ENCODE measurements at regions not wholly inside any gene's neighbourhood (a gene's known extent, or its start where the extent isn't known, plus 50 kb on each side); places are given as distances from the start of the nearest gene placed in this dataset.

DNA sequence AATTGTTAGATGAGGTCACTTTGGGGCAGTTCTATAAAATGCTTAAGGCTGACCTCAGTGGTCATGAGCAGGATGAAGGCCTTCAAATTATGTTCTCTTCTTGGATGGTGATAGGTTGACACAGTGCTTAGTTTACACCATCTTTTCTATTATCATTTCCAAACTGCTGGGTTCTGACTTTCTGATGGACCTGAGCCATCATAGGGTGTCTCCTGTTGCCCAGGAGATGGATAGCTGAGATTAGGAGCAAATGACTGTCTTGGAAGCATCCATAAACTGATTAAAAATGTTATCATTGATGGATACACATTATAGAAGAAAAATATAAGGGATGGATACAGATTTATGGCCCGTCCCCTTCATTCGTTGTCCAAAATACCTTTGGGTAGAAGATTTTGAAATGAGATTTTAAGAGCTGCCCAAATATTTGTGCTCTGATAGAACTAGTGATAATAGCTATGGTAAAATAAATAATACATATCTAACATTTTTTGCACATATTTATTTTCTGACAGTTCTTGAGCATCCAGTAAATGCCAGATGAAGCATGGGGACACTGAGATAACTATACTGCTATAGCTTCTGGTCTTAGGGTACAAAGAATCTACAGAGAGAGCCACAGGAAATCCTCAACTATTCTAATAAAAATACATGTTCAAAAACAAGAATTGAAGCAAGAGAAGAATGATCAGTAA is 839.4 kb upstream of the LCORL start:
- WGBS, 2 experiments (ENCODE audit: insufficient coverage in 2 of 2): no CpG with 5 or more reads among the region's 2 CpGs
- H3K4me1 ChIP-seq (ENCODE audit: control insufficient read depth, insufficient read depth, low read length, poor library complexity, severe bottlenecking): no peaks in the 10 kb centered on the region

DNA sequence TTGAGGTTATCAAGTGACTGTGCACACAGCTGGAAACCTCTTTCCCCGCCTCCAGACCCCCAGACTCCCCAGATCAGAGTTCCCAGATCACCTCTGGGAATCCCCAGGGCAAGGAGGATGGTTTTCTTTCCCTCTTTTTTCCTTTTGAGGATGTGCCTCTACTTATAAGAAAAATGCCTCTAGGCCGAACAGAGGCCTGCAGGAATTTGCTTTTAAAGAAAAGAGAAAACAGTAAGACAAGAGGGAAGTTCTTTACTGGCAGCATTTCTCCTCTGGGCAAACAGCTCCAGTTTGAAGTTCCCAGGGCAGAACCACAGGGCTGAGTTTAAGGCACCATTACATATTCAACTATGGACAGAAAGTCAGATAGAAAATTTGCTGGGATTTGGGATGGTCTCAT is 837.9 kb upstream of the LCORL start:
- Histone ChIP-seq H3K36me3 (ENCODE audit: control insufficient read depth, insufficient read depth, low read length) (no peaks in the 10 kb centered on the region), H3K4me1 (ENCODE audit: control insufficient read depth, insufficient read depth, low read length, poor library complexity, severe bottlenecking) (no peaks in the 10 kb centered on the region), H3K27ac (ENCODE audit: low read depth, low read length, severe bottlenecking) (peak overlapping the region; percentile 33), H3K9me3 (ENCODE audit: control insufficient read depth, low read length) (no peaks in the 10 kb centered on the region), H3K4me3 (ENCODE audit: extremely low read depth, insufficient read depth, low read length, poor library complexity, severe bottlenecking) (no peak overlapping the region)
- 20 to 57% methylated on average over 1 of the region's 2 CpGs for WGBS, 2 experiments (ENCODE audit: insufficient coverage in 2 of 2)

More for the DNA sequence above, 839.4 kb upstream of the LCORL start:
- Histone ChIP-seq H3K27ac (ENCODE audit: low read depth, low read length, severe bottlenecking) (no peak overlapping the region), H3K4me3 (ENCODE audit: extremely low read depth, insufficient read depth, low read length, poor library complexity, severe bottlenecking) (no peak overlapping the region), H3K9me3 (ENCODE audit: control insufficient read depth, low read length) (no peaks in the 10 kb centered on the region), H3K36me3 (ENCODE audit: control insufficient read depth, insufficient read depth, low read length) (no peaks in the 10 kb centered on the region)

DNA sequence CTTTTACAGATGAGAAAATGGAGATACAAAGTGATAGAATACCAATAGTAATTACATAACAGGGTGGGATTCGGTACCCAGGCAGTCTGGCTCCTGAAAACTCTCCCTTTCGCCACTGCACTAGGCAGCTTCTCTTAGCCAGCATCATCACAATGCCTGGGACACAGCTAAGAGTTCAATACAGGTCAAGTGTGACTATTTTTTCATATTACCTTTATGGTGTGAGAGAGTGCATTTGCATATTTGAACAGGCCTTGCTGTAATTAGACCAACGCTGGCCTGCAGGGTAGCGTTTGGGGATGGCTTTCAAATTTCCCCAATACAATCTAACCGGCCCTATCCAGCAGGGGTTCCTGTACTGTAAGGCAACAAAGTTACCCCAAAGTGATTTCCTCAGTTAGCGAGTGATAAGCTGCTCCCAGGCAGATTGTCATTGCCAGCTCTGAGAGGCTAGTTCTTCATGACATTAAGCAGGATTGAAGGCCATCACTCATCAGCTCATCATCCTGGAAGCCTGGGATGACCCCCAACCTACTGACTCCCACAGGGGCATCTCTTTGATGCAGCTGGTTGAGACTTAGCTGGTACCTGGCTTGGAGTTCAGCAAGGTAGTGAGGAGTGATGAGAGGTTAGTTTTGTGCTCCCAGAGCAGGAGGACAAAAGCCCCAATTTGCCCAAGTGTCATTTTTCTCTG is 836.8 kb upstream of the LCORL start:
- Histone ChIP-seq H3K36me3 (ENCODE audit: control insufficient read depth, insufficient read depth, low read length) (no peaks in the 10 kb centered on the region), H3K4me3 (ENCODE audit: extremely low read depth, insufficient read depth, low read length, poor library complexity, severe bottlenecking) (no peak overlapping the region), H3K27ac (ENCODE audit: low read depth, low read length, severe bottlenecking) (no peak overlapping the region), H3K4me1 (ENCODE audit: control insufficient read depth, insufficient read depth, low read length, poor library complexity, severe bottlenecking) (no peaks in the 10 kb centered on the region), H3K9me3 (ENCODE audit: control insufficient read depth, low read length) (no peaks in the 10 kb centered on the region)
- 65 to 75% methylated on average over 3 to 5 of the region's 6 CpGs for WGBS, 2 experiments (ENCODE audit: insufficient coverage in 2 of 2)

DNA sequence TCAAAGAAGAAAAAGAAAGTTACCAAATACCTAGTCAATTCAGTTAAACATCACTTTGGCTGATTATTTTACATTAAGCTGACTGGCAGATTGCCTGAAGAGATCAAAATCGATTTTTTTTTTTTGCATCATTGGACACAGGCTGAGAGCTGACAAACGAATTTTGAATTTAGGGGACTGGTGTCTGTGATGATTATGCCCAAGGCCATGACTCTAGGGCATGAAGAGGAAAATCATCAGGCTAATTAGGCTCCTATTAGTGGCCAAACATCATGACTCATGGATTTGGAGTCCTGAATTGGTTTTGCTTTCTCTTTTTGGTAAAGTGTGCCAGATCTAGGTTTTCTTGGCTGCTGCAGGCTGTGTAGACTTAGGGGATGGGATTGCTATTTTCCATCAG is 829.3 kb upstream of the LCORL start:
- H3K9me3 ChIP-seq (ENCODE audit: control insufficient read depth, low read length): no peaks in the 10 kb centered on the region
- 80 to 89% methylated on average over 1 to 2 of the region's 2 CpGs for WGBS, 2 experiments (ENCODE audit: insufficient coverage in 2 of 2)
- H3K36me3 ChIP-seq (ENCODE audit: control insufficient read depth, insufficient read depth, low read length): no peaks in the 10 kb centered on the region
- no peak overlapping the region for H3K27ac ChIP-seq (ENCODE audit: low read depth, low read length, severe bottlenecking)
- H3K4me3 ChIP-seq (ENCODE audit: extremely low read depth, insufficient read depth, low read length, poor library complexity, severe bottlenecking): no peak overlapping the region
- H3K4me1 ChIP-seq (ENCODE audit: control insufficient read depth, insufficient read depth, low read length, poor library complexity, severe bottlenecking): no peaks in the 10 kb centered on the region

DNA sequence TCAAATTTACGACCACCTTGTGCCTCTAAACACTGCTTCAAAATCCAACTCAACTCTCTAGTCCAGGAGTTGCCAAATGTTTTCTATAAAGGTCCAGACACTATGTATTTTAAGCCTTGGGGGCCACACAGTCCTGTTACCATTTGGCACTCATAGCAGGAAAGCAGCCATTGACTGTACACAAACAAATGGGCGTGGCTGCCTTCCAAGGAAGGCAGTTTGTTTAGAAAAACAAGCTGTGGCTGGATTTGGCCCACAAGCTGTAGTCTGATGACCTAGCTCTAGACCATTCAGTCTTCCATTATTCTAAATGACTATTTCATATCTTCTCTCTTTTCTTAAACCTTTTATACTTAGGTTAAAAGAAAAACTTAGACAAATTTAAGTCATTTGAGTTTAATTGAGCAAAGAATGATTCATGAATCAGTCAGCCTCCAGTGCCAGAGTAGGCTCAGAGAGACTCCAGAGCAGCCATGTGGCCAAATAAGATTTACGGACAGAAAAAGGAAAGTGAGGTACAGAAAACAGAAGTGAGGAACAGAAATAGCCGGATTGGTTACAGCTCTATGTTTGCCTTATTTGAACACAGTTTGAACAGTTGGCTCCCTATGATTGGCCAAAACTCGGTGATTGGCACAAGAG is 825.8 kb upstream of the LCORL start:
- WGBS, 2 experiments (ENCODE audit: insufficient coverage in 2 of 2): 80 to 97% methylated on average over 4 to 5 of the region's 5 CpGs
- H3K27ac ChIP-seq (ENCODE audit: low read depth, low read length, severe bottlenecking): no peak overlapping the region

DNA sequence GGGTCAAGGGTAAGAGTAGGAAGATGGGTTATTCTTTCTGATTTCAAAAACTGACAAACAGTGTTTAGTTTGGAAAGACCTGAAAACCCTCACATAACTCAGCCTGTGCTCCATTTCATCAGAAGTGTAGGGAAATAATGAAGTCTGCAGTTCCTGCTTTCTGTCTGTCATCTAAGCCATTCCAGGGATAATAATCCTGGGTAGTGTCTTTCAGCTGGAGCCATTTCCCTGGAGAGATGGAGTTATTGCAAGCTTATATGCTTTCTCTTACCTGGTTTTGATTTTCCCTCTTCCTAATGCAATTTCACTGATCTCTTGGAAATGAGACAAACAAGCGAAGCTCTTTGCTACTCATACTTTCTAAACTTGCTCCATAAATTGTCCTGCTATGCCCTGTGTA is 824.8 kb upstream of the LCORL start:
- 100% methylated on average over 1 of the region's 1 CpG; no CpG with 5 or more reads in 1 of the 2 experiments for WGBS, 2 experiments (ENCODE audit: insufficient coverage in 2 of 2)
- Histone ChIP-seq H3K27ac (ENCODE audit: low read depth, low read length, severe bottlenecking) (no peak overlapping the region), H3K9me3 (ENCODE audit: control insufficient read depth, low read length) (peaks cover 12% of the 10 kb centered on the region), H3K36me3 (ENCODE audit: control insufficient read depth, insufficient read depth, low read length) (no peaks in the 10 kb centered on the region), H3K4me3 (ENCODE audit: extremely low read depth, insufficient read depth, low read length, poor library complexity, severe bottlenecking) (no peak overlapping the region), H3K4me1 (ENCODE audit: control insufficient read depth, insufficient read depth, low read length, poor library complexity, severe bottlenecking) (no peaks in the 10 kb centered on the region)

More for the DNA sequence above, 825.8 kb upstream of the LCORL start:
- Histone ChIP-seq H3K4me1 (ENCODE audit: control insufficient read depth, insufficient read depth, low read length, poor library complexity, severe bottlenecking) (no peaks in the 10 kb centered on the region), H3K9me3 (ENCODE audit: control insufficient read depth, low read length) (peaks cover 12% of the 10 kb centered on the region), H3K36me3 (ENCODE audit: control insufficient read depth, insufficient read depth, low read length) (no peaks in the 10 kb centered on the region), H3K4me3 (ENCODE audit: extremely low read depth, insufficient read depth, low read length, poor library complexity, severe bottlenecking) (no peak overlapping the region)

DNA sequence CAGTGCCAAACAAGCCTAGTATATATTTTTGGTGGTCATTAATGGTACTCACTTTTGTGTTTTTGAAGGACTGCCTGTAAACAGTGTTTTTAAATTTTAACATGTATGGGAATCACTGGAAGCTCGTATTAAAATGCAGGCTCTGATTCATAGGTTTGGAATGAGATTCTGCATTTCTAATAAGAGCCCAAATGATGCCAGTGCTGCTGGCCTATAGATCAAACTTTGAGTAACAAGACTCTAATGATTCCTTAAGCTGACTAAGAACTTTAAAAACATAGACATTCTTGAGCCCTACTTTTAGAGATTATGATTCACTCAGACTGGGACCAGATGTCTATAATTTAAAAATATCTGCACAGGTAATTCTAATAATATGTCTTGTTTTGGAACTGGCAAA is 823.2 kb upstream of the LCORL start:
- Histone ChIP-seq H3K4me1 (ENCODE audit: control insufficient read depth, insufficient read depth, low read length, poor library complexity, severe bottlenecking) (no peaks in the 10 kb centered on the region), H3K27ac (ENCODE audit: low read depth, low read length, severe bottlenecking) (no peak overlapping the region), H3K4me3 (ENCODE audit: extremely low read depth, insufficient read depth, low read length, poor library complexity, severe bottlenecking) (no peak overlapping the region), H3K36me3 (ENCODE audit: control insufficient read depth, insufficient read depth, low read length) (no peaks in the 10 kb centered on the region), H3K9me3 (ENCODE audit: control insufficient read depth, low read length) (peaks cover 12% of the 10 kb centered on the region)
- 70 to 85% methylated on average over 1 of the region's 1 CpG for WGBS, 2 experiments (ENCODE audit: insufficient coverage in 2 of 2)

DNA sequence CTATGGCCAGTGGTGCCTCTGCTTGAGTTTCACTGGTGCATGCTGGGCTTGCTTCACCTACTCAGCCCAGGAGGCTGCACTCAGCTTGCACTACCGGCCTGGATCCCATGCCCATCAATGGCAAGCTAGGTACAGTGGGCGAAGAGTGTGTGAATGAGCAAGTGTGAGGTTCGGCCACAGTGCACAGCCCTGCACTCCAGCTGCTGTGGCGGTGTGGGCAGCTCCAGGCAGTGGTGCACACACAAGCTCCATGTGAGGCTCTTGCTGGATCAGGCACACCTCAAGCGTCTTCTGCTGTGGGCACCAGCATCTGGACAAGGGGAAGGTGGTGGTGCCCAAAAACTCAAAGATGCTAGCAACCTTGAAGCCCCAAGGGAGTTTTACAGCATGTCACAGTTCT is 820.9 kb upstream of the LCORL start:
- Histone ChIP-seq H3K9me3 (ENCODE audit: control insufficient read depth, low read length) (peaks cover 12% of the 10 kb centered on the region), H3K4me1 (ENCODE audit: control insufficient read depth, insufficient read depth, low read length, poor library complexity, severe bottlenecking) (no peaks in the 10 kb centered on the region), H3K4me3 (ENCODE audit: extremely low read depth, insufficient read depth, low read length, poor library complexity, severe bottlenecking) (no peak overlapping the region), H3K27ac (ENCODE audit: low read depth, low read length, severe bottlenecking) (no peak overlapping the region), H3K36me3 (ENCODE audit: control insufficient read depth, insufficient read depth, low read length) (no peaks in the 10 kb centered on the region)
- 85 to 92% methylated on average over 5 of the region's 5 CpGs for WGBS, 2 experiments (ENCODE audit: insufficient coverage in 2 of 2)

DNA sequence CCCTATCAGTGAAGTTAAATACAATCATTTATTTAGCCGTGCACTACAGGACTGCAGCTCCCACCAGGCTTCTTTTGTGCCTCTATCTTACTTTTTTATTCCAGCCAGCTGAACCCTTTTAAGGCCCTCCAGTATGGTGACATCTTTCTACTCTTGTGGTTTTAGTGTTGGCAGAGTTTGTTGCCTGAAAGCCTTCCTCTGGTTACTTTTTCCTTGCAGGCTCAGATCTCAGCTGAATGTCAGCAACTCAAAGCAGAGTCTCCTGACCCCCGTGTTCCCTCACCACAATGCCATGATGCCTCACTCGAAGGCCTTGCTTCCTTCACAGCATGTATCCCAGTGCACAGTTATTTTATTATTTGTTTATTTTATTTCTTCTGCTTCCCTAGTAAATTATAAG is 818.9 kb upstream of the LCORL start:
- Histone ChIP-seq H3K4me1 (ENCODE audit: control insufficient read depth, insufficient read depth, low read length, poor library complexity, severe bottlenecking) (no peaks in the 10 kb centered on the region), H3K4me3 (ENCODE audit: extremely low read depth, insufficient read depth, low read length, poor library complexity, severe bottlenecking) (no peak overlapping the region), H3K9me3 (ENCODE audit: control insufficient read depth, low read length) (peaks cover 12% of the 10 kb centered on the region), H3K36me3 (ENCODE audit: control insufficient read depth, insufficient read depth, low read length) (no peaks in the 10 kb centered on the region), H3K27ac (ENCODE audit: low read depth, low read length, severe bottlenecking) (no peak overlapping the region)
- 100% methylated on average over 2 of the region's 3 CpGs; no CpG with 5 or more reads in 1 of the 2 experiments for WGBS, 2 experiments (ENCODE audit: insufficient coverage in 2 of 2)

DNA sequence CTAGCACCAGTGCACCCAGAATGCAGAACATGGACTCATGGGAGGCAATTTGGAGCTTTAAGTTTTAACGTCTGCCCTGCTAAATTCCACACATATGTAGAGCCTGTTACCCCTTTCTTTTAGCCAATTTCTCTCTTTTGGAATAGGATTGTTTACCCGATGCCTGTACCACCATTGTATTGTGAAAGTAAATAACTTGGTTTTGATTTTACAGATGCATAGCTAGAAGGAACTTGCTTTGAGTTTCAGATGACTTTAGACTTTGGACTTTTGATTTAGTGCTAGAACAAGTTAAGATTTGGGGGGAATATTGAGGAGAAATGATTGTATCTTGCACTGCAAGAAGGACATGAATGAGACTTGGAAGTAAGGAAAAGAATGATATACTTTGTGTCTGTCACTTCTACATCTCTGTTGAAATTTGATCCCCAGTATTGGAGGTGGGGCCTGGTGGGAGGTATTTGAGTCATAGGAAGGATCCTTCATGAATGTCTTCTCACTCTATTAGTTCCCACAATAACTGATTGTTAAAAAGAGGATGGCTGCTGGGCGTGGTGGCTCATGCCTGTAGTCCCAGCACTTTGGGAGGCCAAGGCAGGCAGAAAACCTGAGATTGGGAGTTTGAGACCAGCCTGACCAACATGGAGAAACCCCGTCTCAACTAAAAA is 794.8 kb upstream of the LCORL start:
- WGBS, 2 experiments (ENCODE audit: insufficient coverage in 2 of 2): 78 to 87% methylated on average over 2 to 3 of the region's 4 CpGs
- no peaks in the 10 kb centered on the region for H3K9me3 ChIP-seq (ENCODE audit: control insufficient read depth, low read length)
- H3K36me3 ChIP-seq (ENCODE audit: control insufficient read depth, insufficient read depth, low read length): no peaks in the 10 kb centered on the region
- H3K4me1 ChIP-seq (ENCODE audit: control insufficient read depth, insufficient read depth, low read length, poor library complexity, severe bottlenecking): no peaks in the 10 kb centered on the region
- H3K27ac ChIP-seq (ENCODE audit: low read depth, low read length, severe bottlenecking): no peak overlapping the region
- H3K4me3 ChIP-seq (ENCODE audit: extremely low read depth, insufficient read depth, low read length, poor library complexity, severe bottlenecking): no peak overlapping the region
